Neural progenitor cell (in vitro differentiated cells): ENCODE measurements at regions not wholly inside any gene's neighbourhood (a gene's known extent, or its start where the extent isn't known, plus 50 kb on each side); places are given as distances from the start of the nearest gene placed in this dataset.

Source experiments
- CTCF ChIP-seq: fragments of 200-600 bp; sonication (generic); IDR thresholded peaks from 2 replicates; pipeline ENCODE4 v1.5.1; 2017; ENCODE audit warnings: antibody characterized with exemption, mild to moderate bottlenecking
- EZH2 ChIP-seq: fragments of 200-600 bp; sonication (generic); IDR thresholded peaks from 2 replicates; pipeline ENCODE4 v1.6.1; 2017; ENCODE audit warnings: antibody characterized with exemption, mild to moderate bottlenecking, moderate library complexity

GRCh38 chr2:155653176-155653575, 679.3 kb downstream of the NR4A2 start:
- TF ChIP-seq CTCF (no peak), EZH2 (no peak)
